HEK293T (cell line): ENCODE measurements at regions not wholly inside any gene's neighbourhood (a gene's known extent, or its start where the extent isn't known, plus 50 kb on each side); places are given as distances from the start of the nearest gene placed in this dataset.

Source experiments
- CTCF ChIA-PET: fragments of 350-600 bp; formaldehyde crosslinking; extraction: SDS; loops from one replicate; lab custom pipeline; 2021; ENCODE audit warnings: antibody characterized with exemption, inconsistent platforms; lab: Yijun Ruan, JAX
- POLR2A ChIA-PET: fragments of 350-600 bp; formaldehyde crosslinking; extraction: SDS; loops from one replicate; lab custom pipeline; 2020; ENCODE audit warnings: antibody characterized with exemption, inconsistent platforms; lab: Yijun Ruan, JAX
- DNase-seq: peaks from one replicate; pipeline ENCODE4 v3.0.0; 2012; ENCODE audit warnings: mixed read lengths; ENCODE audit errors: extremely low spot score
- ARNT ChIP-seq: fragments of 450-650 bp; IDR thresholded peaks from 2 replicates; pipeline ENCODE4 v1.6.1; 2017; ENCODE audit warnings: mild to moderate bottlenecking
- BHLHE40 ChIP-seq: fragments of 450-650 bp; IDR thresholded peaks from 2 replicates; pipeline ENCODE4 v1.6.1; 2016; ENCODE audit warnings: mild to moderate bottlenecking, moderate library complexity, borderline replicate concordance
- CTBP1 ChIP-seq: fragments of 450-650 bp; IDR thresholded peaks from 2 replicates; pipeline ENCODE4 v1.6.1; 2016; ENCODE audit warnings: borderline replicate concordance
- ELF4 ChIP-seq: fragments of 450-650 bp; IDR thresholded peaks from 2 replicates; pipeline ENCODE4 v1.6.1; 2017; ENCODE audit warnings: antibody characterized with exemption
- FOXA1 ChIP-seq: fragments of 450-650 bp; IDR thresholded peaks from 2 replicates; pipeline ENCODE4 v1.6.1; 2016; ENCODE audit warnings: mild to moderate bottlenecking
- FOXK2 ChIP-seq: fragments of 450-650 bp; IDR thresholded peaks from 2 replicates; pipeline ENCODE4 v1.6.1; 2016; ENCODE audit warnings: mild to moderate bottlenecking
- FOXM1 ChIP-seq: fragments of 450-650 bp; IDR thresholded peaks from 2 replicates; pipeline ENCODE4 v1.6.1; 2017; ENCODE audit warnings: mild to moderate bottlenecking, borderline replicate concordance
- HDGF ChIP-seq: fragments of 450-650 bp; IDR thresholded peaks from 2 replicates; pipeline ENCODE4 v1.6.1; 2017; ENCODE audit warnings: antibody characterized with exemption, borderline replicate concordance
- L3MBTL2 ChIP-seq: fragments of 450-650 bp; conservative IDR thresholded peaks from 2 replicates; pipeline ENCODE4 v1.6.1; 2016; ENCODE audit warnings: mild to moderate bottlenecking
- LEF1 ChIP-seq: fragments of 450-650 bp; IDR thresholded peaks from 2 replicates; pipeline ENCODE4 v1.6.1; 2017; ENCODE audit warnings: mild to moderate bottlenecking, borderline replicate concordance
- NFRKB ChIP-seq: fragments of 450-650 bp; IDR thresholded peaks from 2 replicates; pipeline ENCODE4 v1.6.1; 2016; ENCODE audit warnings: mild to moderate bottlenecking, moderate library complexity
- SP1 ChIP-seq: fragments of 450-650 bp; IDR thresholded peaks from 2 replicates; pipeline ENCODE4 v1.6.1; 2017
- SUZ12 ChIP-seq: fragments of 450-650 bp; IDR thresholded peaks from 2 replicates; pipeline ENCODE4 v1.6.1; 2016; ENCODE audit warnings: mild to moderate bottlenecking
- TARDBP ChIP-seq: fragments of 450-650 bp; IDR thresholded peaks from 2 replicates; pipeline ENCODE4 v1.6.1; 2016
- ZNF384 ChIP-seq: fragments of 450-650 bp; IDR thresholded peaks from 2 replicates; pipeline ENCODE4 v1.6.1; 2016
- TF ChIP-seq, protein P1 (sequence below): fragments of 450-650 bp; IDR thresholded peaks from 2 replicates; pipeline ENCODE4 v1.6.1; 2016

DNA sequence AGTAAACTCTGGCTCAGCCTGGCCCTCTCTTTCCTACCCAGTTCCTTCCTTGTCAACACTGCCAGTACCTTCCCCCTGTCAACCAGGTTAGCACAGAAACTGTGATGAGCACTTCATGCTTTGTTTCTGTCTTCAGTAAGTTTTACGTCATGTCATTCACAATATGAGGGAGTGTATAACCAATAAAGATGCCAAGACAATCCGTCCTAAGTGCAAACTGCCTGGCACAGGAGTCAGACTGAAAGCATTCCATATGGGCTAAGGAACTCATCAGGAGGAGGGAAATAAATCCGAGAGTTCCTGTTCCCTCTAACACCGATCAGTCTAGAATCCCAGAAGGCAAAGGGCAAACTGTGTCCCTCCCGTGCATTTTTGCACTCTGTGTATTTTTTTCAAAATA is 507.2 kb downstream of the CMPK2 start:
- ChIA-PET POLR2A (no interaction called here), CTCF (no interaction called here)
- no peak for DNase-seq
- TF ChIP-seq LEF1 = no peak

DNA sequence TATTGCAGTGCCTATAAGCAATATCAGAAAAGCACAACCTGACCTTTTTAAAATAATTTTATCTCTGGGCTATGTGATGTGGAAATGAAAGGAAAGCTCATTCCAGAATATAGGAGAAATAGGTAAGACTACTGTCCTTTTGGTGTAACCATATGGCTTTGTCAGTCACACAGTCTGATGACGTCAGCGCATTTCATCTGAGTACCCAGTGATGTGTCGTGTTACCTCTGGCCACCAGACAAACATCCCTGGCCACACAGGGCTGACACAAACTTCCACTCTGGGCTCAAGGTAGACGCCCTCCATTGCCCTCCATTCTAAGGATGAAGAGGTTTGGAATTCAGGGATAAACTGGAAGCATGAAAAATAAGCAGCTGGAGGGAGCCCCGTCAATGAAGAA is 506.7 kb downstream of the CMPK2 start:
- CTCF ChIA-PET = no interaction called here
- DNase-seq = no peak
- TF ChIP-seq CTBP1 (no peak), NFRKB (no peak), FOXM1 (no peak), ELF4 (no peak), L3MBTL2 (no peak), SP1 (no peak), TARDBP (no peak), LEF1 (no peak), FOXA1 (no peak), ARNT (no peak), FOXK2 (no peak), ZNF384 (no peak), SUZ12 (no peak), HDGF (no peak), BHLHE40 (no peak)
- TF ChIP-seq, protein P1, sequence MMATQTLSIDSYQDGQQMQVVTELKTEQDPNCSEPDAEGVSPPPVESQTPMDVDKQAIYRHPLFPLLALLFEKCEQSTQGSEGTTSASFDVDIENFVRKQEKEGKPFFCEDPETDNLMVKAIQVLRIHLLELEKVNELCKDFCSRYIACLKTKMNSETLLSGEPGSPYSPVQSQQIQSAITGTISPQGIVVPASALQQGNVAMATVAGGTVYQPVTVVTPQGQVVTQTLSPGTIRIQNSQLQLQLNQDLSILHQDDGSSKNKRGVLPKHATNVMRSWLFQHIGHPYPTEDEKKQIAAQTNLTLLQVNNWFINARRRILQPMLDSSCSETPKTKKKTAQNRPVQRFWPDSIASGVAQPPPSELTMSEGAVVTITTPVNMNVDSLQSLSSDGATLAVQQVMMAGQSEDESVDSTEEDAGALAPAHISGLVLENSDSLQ = no peak
- POLR2A ChIA-PET = no interaction called here

DNA sequence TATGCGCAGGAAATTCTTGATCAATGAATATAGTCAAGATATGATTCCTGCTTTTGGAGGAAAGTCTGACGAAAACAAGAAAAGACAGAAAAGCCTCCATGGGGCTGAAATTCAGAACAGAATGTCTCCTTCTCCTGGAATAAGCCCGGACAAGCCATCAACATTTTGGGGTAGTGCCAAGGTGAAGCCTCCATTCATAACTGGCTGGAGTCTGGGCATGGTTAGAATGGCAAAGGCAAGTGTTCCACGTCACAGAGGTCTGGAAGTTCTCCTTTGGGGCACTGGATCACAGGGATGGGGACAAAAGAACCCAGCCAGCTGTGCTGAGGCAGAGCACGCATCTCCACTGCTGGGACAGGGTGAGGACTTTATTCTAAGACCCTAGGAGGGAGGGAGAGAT is 505.7 kb downstream of the CMPK2 start:
- POLR2A ChIA-PET = no interaction called here
- CTCF ChIA-PET = no interaction called here

DNA sequence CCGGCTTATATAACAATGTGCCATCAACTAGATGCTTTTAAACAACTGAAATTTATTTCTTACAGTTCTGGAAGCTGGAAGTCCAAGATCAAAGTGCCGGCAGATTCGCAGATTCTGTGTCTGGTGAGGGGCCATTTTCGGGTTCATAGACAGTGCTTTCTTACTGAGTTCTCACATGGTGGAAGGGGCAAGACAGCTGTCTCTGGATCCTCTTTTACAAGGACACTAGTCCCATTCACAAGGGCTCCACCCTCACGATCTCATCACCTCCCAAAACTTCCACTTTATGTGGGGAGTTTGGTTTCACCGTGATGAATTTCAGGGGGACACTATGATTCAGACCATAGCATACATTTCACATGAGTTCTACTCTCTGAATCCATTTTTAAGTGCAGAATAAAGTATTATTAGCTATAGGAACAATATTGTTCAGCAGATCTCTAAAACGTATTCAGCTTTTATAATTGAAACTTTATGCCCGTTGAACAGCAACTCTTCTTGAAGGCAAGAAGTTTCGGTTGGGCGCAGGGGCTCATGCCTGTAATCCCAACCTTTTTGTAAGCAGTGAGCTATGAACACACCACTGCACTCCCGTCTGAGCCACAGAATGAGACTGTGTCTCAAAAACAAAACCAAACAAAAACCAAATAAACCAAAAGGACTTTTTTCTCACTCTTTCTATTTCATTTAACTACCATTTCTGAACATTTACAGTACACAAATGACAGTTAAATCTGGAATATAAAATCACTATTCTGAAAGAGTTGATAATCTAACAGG is 502.8 kb downstream of the CMPK2 start:
- TF ChIP-seq, protein P1 = no peak
- TF ChIP-seq SUZ12 (no peak), FOXK2 (no peak)
- ChIA-PET CTCF (no interaction called here), POLR2A (no interaction called here)
- no peak for DNase-seq

More for the DNA sequence above, 505.7 kb downstream of the CMPK2 start:
- DNase-seq = no peak
- TF ChIP-seq FOXK2 = no peak
- no peak for TF ChIP-seq FOXM1
- no peak for TF ChIP-seq TARDBP

DNA sequence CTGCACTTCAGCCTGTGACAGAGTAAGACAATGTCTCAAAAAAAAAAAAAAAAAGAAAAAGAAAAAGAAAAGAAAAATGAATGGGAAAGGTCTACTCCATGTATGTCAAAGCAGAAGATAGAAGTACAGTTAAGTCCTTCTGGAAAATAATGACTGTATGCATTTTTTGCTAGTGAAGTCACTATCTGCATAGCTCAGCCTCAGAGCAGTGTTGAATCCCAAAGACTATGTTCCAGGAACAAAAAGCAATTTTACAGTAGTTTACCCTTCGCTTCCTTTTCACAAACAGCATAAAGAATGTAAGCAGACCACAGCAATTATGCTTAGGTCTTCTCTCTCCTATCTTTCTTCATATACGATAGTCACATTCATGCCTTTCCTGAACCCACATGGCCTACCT is 497.4 kb downstream of the CMPK2 start:
- ChIA-PET CTCF (no interaction called here), POLR2A (no interaction called here)
- DNase-seq = no peak
- TF ChIP-seq ZNF384 (no peak), ARNT (no peak), FOXM1 (no peak)
- TF ChIP-seq, protein P1 = no peak

DNA sequence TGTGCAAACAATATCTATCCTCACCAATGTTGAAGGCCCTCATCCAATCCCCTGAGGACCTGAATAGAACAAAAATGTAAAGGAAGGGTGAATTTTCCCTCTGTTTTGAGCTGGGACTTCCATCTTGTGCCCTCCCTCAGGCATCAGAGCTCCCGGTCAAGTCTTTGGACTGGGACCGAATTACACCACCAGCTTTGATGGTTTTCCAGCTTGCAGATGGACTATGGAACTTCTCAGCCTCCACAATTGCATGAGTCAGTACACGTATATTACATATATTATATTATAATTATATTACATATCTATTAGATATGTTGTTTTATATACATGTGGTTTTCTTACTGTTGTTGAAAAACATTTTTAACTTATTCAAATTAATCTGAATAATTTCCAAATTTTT is 496.4 kb downstream of the CMPK2 start:
- no peak for TF ChIP-seq CTBP1
- no peak for TF ChIP-seq BHLHE40
- TF ChIP-seq FOXA1 = no peak
- TF ChIP-seq ARNT = no peak
- no peak for TF ChIP-seq L3MBTL2
- no peak for TF ChIP-seq FOXM1
- TF ChIP-seq, protein P1 = no peak
- no peak for TF ChIP-seq SUZ12
- TF ChIP-seq ELF4 = no peak
- TF ChIP-seq HDGF = no peak
- TF ChIP-seq ZNF384 = no peak
- TF ChIP-seq LEF1 = no peak
- TF ChIP-seq TARDBP = no peak
- no peak for TF ChIP-seq SP1
- TF ChIP-seq NFRKB = no peak
- TF ChIP-seq FOXK2 = no peak
- ChIA-PET CTCF (no interaction called here), POLR2A (no interaction called here)
- no peak for DNase-seq
